ENCODE measurements at regions not wholly inside any gene's neighbourhood (a gene's known extent, or its start where the extent isn't known, plus 50 kb on each side); places are given as distances from the start of the nearest gene placed in this dataset.

GRCh38 chr5:123951582-123951977, 439.6 kb downstream of the CSNK1G3 start (continued):
- no peak for TF ChIP-seq SRF (CRISPR knock-in tag; IDR thresholded peaks at IDR 0.05)
- TF ChIP-seq E2F3 (CRISPR knock-in tag; IDR thresholded peaks at IDR 0.05): no peak
- no peak for TF ChIP-seq ZNF23 (CRISPR knock-in tag; IDR thresholded peaks at IDR 0.05)
- no peak for TF ChIP-seq BRCA1 (IDR thresholded peaks at IDR 0.05)
- TF ChIP-seq BRCA1 (CRISPR knock-in tag; IDR thresholded peaks at IDR 0.05): no peak

- no peak overlapping the region for H2AFZ ChIP-seq (ENCODE audit: low read depth, low read length)
- ATAC-seq (no peak), FAIRE-seq (no peak), DNase-seq (ENCODE audit: extremely low read depth in 1 of 4, low spot score in 3 of 4) (no peak)
- 2% methylated on average over 10 of the region's 10 CpGs for WGBS (ENCODE audit: insufficient coverage, low coverage, missing lambda C conversion rate)
- BruUV-seq (replicated peaks): no TSS peak
- in situ Hi-C loops (cut with MboI) (no loop called here), intact Hi-C loops (cut with micrococcal nuclease) (no loop called here)
- H3K79me2 ChIP-seq (ENCODE audit: control insufficient read depth, insufficient read depth, low read length): no peaks in the 10 kb centered on the region
- H3K4me2 ChIP-seq (ENCODE audit: insufficient read depth, low read length): no peak overlapping the region
- no peaks in the 10 kb centered on the region for H3K36me3 ChIP-seq (ENCODE audit: control insufficient read depth, insufficient read depth, low read length)
- no peak overlapping the region for H3K9ac ChIP-seq (ENCODE audit: insufficient read depth in 1 of 2, low read depth in 2 of 2, low read length in 2 of 2)
- no peaks in the 10 kb centered on the region for H3K4me1 ChIP-seq (replicated peaks in 1 of 2; ENCODE audit: control insufficient read depth in 2 of 2, insufficient read depth in 2 of 2, low read length in 2 of 2)
- H3K27me3 ChIP-seq (ENCODE audit: control insufficient read depth in 2 of 2, insufficient read depth in 2 of 2, low read length in 2 of 2): no peaks in the 10 kb centered on the region
- H3K9me1 ChIP-seq (ENCODE audit: control insufficient read depth, insufficient read depth, low read length): no peaks in the 10 kb centered on the region
- CTCF ChIA-PET (ENCODE audit: low intra/inter-chr PET ratio): no interaction called here
- no peak overlapping the region for H3K4me3 ChIP-seq
- H4K20me1 ChIP-seq (replicated peaks; ENCODE audit: control insufficient read depth, insufficient read depth, low read length): no peaks in the 10 kb centered on the region
- H3K9me3 ChIP-seq (replicated peaks; ENCODE audit: control insufficient read depth, insufficient read depth, low read depth, low read length): no peaks in the 10 kb centered on the region
- TF ChIP-seq PHF21A (IDR thresholded peaks at IDR 0.05; ENCODE audit: borderline replicate concordance, low read depth): no peak
- TF ChIP-seq HMBOX1 (IDR thresholded peaks at IDR 0.05): no peak
- TF ChIP-seq FUS (optimal IDR thresholded peaks at IDR 0.05; ENCODE audit: low read depth, low read length): no peak
- TF ChIP-seq KLF6 (CRISPR knock-in tag; IDR thresholded peaks at IDR 0.05; ENCODE audit: borderline replicate concordance): no peak
- TF ChIP-seq BCOR (IDR thresholded peaks at IDR 0.05): no peak
- TF ChIP-seq NR2C2 (CRISPR knock-in tag; IDR thresholded peaks at IDR 0.05): no peak
- no peak for TF ChIP-seq NR2C2 (tag; IDR thresholded peaks at IDR 0.05)
- POLR2A ChIA-PET: no interaction called here
- no peak overlapping the region for H3K27ac ChIP-seq (ENCODE audit: extremely low read depth, low read depth, low read length)
Measured at GRCh38 chr5:123950701-123951581, 439.0 kb downstream of the CSNK1G3 start.

All from K562 (cell line).